Raji (cell line): ENCODE measurements at regions not wholly inside any gene's neighbourhood (a gene's known extent, or its start where the extent isn't known, plus 50 kb on each side); places are given as distances from the start of the nearest gene placed in this dataset.

Experiments used
- POLR2A ChIP-seq: IDR thresholded peaks from 2 replicates; pipeline ENCODE4 v1.6.1; 2011; ENCODE audit warnings: low read depth, low read length, control low read depth; ENCODE audit not compliant: insufficient read depth

DNA sequence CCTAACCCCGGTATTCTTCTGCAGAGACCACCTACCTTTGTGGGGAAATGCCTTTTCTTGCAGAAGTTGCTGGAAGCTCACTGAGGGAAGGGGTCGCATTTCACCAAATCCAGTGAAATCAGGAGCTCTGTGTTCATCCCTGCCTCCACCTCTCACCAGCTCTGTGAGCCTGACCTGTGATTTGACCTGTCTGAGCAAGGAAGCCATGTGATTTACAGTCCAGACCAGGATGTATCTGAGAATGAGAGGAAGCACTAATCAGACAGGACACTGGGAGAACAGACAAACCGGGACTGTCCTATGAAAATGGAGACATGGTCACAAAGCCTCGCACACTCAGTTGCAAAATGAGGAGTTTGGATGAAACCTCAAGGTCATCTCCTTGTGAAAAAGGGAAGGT, 285.4 kb downstream of the BCL11A start:
- no peak for TF ChIP-seq POLR2A

DNA sequence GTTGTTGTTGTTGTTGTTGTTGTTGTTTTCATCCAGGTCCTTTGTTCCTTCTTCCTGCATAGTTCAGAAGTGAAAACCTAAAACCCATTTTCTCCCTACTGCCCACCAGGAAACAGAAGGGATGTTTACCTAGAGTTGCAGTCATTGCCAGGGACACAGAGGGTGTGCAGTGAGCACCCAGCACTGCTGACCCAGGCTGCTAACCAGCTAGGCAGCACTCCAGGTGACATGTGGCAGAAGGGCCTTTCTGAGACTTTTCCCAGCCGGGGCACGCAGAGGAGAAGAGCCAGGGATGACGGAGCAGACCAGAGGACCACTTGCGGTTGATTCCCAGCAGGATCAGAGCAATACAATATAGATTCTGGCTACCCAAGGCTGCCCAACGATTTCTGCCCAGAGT, 286.3 kb downstream of the BCL11A start:
- no peak for TF ChIP-seq POLR2A

GRCh38 chr2:60262178-60262577, 291.3 kb downstream of the BCL11A start:
- TF ChIP-seq POLR2A: no peak

GRCh38 chr2:60260639-60261296, 292.7 kb downstream of the BCL11A start:
- TF ChIP-seq POLR2A: no peak

DNA sequence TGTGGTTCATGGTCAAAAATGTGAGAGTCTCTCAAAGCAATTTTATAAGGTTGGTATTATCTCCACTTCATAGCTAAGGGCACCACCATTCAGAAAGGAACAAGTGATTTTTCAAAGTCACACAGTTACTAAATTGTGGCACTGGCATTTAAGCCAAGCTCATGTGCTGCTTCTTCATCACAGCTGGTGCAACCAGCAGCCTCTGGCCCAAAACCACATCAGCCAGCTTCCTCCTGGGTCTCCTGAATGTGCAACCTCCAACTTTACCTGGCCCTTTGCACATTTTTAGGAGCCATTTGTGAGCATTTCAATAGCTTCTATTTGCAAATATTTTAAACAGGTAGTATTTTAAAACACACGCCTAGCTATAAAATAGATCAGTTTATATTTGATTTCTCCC, 293.7 kb downstream of the BCL11A start:
- no peak for TF ChIP-seq POLR2A

- no peak for TF ChIP-seq POLR2A
Measured at GRCh38 chr2:60252581-60253150, 300.8 kb downstream of the BCL11A start.

GRCh38 chr2:60251247-60251646, 302.2 kb downstream of the BCL11A start:
- TF ChIP-seq POLR2A: no peak

- no peak for TF ChIP-seq POLR2A
Measured at GRCh38 chr2:60249879-60250278, 303.6 kb downstream of the BCL11A start.

DNA sequence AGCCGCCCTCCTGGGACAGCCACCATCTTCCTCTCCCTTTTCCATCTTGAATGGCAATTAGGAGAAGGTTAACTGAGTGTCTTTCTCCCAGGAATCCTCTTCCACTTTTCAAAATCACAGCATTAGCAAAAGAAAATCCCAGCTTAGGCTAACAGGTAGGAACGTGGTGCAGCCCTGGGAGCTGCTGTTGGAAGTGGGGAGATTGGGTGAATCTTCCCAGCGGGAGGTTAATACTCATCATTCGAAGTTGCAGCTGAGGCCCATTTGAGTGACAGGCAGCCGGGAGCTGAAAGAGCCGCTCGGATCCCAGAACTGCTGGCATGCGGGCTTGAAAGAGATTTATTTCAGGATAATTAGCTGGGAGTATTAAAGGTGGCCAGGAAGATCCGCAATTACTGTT, 306.0 kb downstream of the BCL11A start:
- TF ChIP-seq POLR2A: no peak

- no peak for TF ChIP-seq POLR2A
Measured at GRCh38 chr2:60246583-60246982, 306.9 kb downstream of the BCL11A start.

DNA sequence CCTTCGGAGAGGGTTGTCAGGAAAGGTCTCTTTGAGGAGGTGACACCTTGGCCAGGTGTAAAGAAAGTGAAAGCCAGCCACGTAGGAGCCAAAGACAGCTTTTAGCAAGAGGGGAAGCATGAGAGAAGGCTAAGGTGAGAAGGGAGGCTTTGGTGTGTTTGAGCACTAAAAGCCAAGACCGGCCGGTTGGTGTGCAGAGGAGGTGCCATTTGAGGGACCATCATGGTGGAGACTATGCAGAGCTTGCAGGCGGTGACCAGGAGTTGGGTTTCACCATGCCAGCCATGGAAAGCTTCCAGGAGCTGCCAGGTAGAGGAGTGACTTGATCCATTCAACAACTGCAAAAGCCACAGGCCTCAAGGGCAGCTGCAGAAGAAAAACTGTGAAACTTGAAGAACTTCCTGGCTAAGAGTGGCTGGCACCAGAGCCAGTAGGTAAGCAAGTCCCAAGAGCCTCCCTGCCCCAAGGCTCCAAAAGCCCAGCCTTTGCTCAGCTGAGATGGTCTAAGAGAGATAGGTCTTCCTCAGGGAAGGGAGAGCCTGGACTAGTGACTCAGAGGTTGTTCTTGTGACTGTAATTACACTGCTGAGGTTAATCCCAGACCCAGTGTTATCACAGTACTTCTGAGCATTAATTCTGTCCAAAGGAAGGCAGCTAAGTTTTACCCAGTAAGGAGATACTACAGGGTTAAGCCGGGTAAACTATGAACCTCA, 319.0 kb downstream of the BCL11A start:
- no peak for TF ChIP-seq POLR2A

- no peak for TF ChIP-seq POLR2A
Measured at GRCh38 chr2:60230596-60230995, 322.9 kb downstream of the BCL11A start.

DNA sequence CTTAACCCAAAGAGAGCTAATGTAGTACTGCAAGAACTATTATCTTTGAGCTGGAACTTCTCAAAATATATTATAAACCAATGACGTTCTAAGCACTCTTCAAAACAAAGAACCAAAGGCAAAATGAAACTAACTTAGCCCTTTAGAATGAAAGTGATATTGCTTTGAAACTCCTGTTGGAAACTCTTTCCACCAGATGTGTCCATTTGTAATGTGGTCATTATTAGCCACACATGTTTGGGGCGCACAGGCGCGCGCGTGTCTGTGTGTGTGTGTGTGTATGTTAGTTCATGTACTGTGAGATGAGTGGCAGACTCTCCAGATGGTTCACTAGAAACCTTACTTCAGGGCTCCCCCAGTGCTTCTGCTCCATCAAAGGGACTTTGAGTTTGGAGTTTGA, 323.4 kb downstream of the BCL11A start:
- no peak for TF ChIP-seq POLR2A

DNA sequence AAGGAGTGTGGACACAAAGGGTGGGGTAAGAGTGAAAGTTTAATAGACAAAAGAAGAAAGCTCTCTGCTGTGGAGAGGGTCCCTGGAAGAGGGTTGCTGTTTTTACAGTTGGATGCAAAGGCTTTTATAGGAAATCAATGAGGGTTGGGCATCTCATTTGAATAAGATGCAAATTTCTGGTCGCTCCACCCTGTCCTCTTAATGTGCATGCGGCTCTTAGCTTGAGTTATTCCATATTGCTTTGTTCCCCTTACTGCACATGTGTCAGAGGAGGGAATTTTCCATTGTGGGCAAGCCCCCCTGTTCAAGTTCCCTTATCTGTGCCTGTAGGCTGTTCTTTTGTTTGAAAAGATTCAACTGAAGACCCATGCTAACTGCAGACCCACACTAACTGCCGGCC, 326.5 kb downstream of the BCL11A start:
- TF ChIP-seq POLR2A: no peak

DNA sequence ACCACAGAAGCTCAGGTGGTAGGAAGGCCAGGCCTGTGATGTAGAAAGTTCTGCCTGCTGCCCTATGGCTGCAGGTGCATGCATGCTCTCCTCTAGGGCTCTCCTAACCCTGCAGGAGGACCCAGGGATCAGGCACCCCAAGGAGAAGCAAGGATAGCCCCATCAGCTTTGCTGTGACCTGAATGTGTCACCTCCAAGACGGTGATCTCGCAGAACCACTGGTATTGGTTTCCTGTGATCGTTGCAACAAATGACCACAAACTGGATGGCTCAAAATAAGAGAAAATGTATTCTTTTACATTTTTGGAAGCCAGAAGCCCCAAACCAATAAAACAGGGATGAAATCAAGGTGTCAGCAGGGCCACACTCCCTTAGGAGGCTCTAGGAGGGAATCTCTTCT, 327.3 kb downstream of the BCL11A start:
- no peak for TF ChIP-seq POLR2A

GRCh38 chr2:60223859-60224258, 329.6 kb downstream of the BCL11A start:
- no peak for TF ChIP-seq POLR2A
